BE2C (cell line): ENCODE measurements at regions not wholly inside any gene's neighbourhood (a gene's known extent, or its start where the extent isn't known, plus 50 kb on each side); places are given as distances from the start of the nearest gene placed in this dataset.

ENCODE experiments used
- DNase-seq: peaks from one replicate; pipeline ENCODE4 v3.0.0-alpha.2; 2020
- H3K27me3 ChIP-seq: fragments of 250-450 bp; sonication (Bioruptor Pico); 2 replicates; pipeline ENCODE4 v1.5.1; 2020; ENCODE audit warnings: mild to moderate bottlenecking
- H3K36me3 ChIP-seq: fragments of 250-450 bp; sonication (Bioruptor Pico); 2 replicates; pipeline ENCODE4 v1.5.1; 2020; ENCODE audit warnings: mild to moderate bottlenecking
- H3K4me1 ChIP-seq: fragments of 250-450 bp; sonication (Bioruptor Pico); 2 replicates; pipeline ENCODE4 v1.5.1; 2020
- H3K4me3 ChIP-seq: 2 replicates; pipeline ENCODE4 v1.5.1; 2011; ENCODE audit warnings: low read depth, low read length
- H3K9me3 ChIP-seq: fragments of 250-450 bp; sonication (Bioruptor Pico); 2 replicates; pipeline ENCODE4 v1.5.1; 2020
- TF ChIP-seq, protein P1 (sequence below): IDR thresholded peaks from 2 replicates; pipeline ENCODE4 v1.5.1; 2012; ENCODE audit warnings: mild to moderate bottlenecking, low read depth, low read length

DNA sequence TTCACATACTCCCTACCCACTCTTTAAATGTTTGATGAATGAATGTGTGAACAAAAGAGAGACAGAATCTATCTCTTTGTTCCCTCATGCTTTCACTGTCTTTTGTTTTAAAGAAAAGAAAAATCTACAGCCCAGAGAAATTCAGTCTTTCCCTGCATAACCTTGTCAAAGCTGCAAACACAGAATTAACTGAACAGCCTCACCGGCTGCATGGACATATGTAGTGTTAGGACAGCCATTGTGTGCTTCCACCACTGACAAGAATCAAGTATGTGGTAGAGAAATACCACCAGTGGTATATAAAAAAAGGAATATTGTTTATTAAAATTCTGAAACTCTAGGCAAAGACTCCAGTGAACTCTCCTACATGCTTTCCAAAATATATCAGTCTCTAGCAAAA is 348.4 kb upstream of the NBEA start:
- Histone ChIP-seq H3K4me1 (no peaks in the 10 kb centered on the region), H3K27me3 (no peaks in the 10 kb centered on the region), H3K9me3 (no peaks in the 10 kb centered on the region), H3K4me3 (no peak overlapping the region), H3K36me3 (no peaks in the 10 kb centered on the region)
- no peak for DNase-seq
- TF ChIP-seq, protein P1, sequence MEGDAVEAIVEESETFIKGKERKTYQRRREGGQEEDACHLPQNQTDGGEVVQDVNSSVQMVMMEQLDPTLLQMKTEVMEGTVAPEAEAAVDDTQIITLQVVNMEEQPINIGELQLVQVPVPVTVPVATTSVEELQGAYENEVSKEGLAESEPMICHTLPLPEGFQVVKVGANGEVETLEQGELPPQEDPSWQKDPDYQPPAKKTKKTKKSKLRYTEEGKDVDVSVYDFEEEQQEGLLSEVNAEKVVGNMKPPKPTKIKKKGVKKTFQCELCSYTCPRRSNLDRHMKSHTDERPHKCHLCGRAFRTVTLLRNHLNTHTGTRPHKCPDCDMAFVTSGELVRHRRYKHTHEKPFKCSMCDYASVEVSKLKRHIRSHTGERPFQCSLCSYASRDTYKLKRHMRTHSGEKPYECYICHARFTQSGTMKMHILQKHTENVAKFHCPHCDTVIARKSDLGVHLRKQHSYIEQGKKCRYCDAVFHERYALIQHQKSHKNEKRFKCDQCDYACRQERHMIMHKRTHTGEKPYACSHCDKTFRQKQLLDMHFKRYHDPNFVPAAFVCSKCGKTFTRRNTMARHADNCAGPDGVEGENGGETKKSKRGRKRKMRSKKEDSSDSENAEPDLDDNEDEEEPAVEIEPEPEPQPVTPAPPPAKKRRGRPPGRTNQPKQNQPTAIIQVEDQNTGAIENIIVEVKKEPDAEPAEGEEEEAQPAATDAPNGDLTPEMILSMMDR: no peak

DNA sequence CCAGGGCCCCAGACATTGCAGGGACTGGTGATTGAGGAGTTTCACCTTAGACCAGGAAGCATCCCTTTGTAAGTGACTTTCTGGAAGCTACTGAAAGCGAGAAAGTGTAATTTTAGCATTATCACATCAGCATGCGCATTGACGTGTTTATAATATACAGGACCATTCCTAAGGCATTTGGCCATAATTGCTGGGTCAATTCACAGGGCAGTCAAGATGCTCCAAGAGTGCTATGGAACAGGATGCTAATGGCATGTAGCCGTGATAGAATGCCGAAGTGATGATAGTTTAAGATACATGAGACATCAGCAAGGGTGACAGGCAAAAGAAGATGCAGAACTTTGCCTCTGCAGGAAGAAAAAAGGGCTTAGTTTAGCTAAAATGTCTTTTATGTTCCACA is 347.6 kb upstream of the NBEA start:
- no peak overlapping the region for H3K4me3 ChIP-seq
- no peak for DNase-seq
- H3K36me3 ChIP-seq: no peaks in the 10 kb centered on the region
- TF ChIP-seq, protein P1: no peak
- H3K9me3 ChIP-seq: no peaks in the 10 kb centered on the region
- H3K4me1 ChIP-seq: no peaks in the 10 kb centered on the region
- H3K27me3 ChIP-seq: no peaks in the 10 kb centered on the region

DNA sequence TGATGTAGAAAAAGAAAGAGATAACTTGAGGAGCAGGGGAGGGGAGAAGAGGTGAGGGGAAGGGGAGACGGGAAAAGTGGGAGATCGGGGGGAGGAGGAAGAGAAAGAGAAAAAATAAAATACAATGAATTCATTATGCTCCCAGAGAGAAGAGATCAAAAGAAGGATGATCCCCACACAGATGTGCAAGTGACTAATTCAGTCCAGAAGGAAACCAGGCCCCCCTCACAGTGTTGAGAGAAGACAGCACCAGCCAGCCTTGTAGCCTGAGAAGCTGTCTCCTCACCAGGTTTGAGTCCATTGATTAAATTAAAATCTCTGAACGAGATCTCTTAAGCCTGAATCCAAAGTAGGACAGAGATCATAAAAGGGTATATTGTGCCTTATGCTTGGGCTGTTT is 333.7 kb upstream of the NBEA start:
- TF ChIP-seq, protein P1: no peak
- no peak for DNase-seq

DNA sequence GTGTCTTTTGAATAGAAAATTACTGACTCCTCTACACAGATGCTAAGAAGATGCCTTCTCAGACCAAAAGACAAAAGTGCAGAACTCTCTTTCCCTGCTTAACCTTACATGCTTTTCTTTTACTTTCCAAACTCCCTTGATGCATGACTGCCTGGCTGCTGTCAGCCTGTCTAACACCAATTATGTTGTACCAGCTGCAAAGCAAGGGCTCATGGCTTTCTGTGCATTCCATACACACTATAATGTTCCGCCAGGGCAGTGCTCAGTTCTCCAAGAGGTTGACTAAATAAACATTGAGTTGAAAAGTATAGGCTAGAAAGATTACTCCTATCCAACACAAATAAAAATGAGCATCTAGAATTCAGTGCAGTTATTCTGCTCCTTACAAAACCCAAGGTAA is 330.4 kb upstream of the NBEA start:
- DNase-seq: no peak
- Histone ChIP-seq H3K4me3 (no peak overlapping the region), H3K9me3 (no peaks in the 10 kb centered on the region), H3K27me3 (no peaks in the 10 kb centered on the region), H3K4me1 (no peaks in the 10 kb centered on the region), H3K36me3 (no peaks in the 10 kb centered on the region)
- TF ChIP-seq, protein P1: no peak

More for the DNA sequence above, 333.7 kb upstream of the NBEA start:
- Histone ChIP-seq H3K36me3 (no peaks in the 10 kb centered on the region), H3K9me3 (no peaks in the 10 kb centered on the region), H3K27me3 (no peaks in the 10 kb centered on the region), H3K4me1 (no peaks in the 10 kb centered on the region), H3K4me3 (no peak overlapping the region)

DNA sequence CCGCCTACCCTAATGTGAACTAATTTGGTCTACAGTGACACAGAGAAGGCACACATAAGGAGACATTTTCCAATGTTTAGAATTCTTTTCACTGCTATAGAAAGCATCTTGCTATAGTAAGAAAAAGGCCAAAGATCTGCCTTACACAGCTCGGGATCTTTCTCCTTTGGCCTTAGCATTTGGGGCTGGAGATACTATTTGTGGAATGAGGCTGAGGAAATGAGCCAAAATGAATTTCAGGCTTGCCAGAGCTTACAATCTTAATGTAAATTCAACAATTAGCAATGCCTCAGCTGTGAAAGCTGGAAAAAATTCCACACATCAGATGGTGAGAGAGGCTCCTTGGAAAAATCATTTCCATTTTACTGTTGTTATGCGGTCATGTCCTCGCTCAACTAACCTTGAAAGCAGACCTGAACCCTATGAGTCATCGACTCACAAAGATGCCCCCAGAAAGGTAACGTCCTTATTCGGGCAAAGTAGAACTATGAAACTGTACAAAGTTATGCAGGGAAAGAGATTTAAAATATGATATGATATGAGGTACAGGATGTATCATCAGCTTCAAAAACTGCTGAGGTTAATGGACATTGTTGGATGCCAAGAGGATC is 324.5 kb upstream of the NBEA start:
- TF ChIP-seq, protein P1: no peak
- no peak for DNase-seq
- Histone ChIP-seq H3K4me1 (peaks cover 11% of the 10 kb centered on the region), H3K36me3 (no peaks in the 10 kb centered on the region), H3K4me3 (no peak overlapping the region), H3K27me3 (no peaks in the 10 kb centered on the region), H3K9me3 (no peaks in the 10 kb centered on the region)

DNA sequence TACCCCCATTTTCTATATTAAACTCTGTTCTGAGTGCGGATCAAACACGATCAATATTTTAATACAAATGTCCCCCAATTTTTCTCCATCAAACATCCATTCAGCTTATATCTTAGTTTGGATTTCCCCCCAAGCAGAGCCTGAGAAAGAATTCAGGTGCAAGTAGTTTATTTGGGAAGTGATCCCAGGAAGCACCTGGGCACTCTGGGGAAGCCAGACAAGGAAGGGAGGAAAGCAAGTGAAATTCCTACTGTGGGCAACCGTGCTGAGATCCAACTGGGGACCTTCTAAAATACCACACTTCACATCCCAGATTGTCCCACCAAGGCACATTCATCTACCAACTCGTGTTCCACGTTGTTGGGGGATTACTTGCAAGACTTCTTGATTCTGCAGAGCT is 323.4 kb upstream of the NBEA start:
- H3K27me3 ChIP-seq: no peaks in the 10 kb centered on the region
- H3K4me1 ChIP-seq: peaks cover 11% of the 10 kb centered on the region
- no peak overlapping the region for H3K4me3 ChIP-seq
- DNase-seq: no peak
- H3K9me3 ChIP-seq: no peaks in the 10 kb centered on the region
- TF ChIP-seq, protein P1: no peak
- H3K36me3 ChIP-seq: no peaks in the 10 kb centered on the region
